Stomach smooth muscle (tissue), 2 donors: ENCODE measurements at regions not wholly inside any gene's neighbourhood (a gene's known extent, or its start where the extent isn't known, plus 50 kb on each side); places are given as distances from the start of the nearest gene placed in this dataset.

Experiments used
- H3K27ac ChIP-seq: one replicate; pipeline ENCODE4 v1.7.0; 2013; ENCODE audit warnings: mild to moderate bottlenecking, low read length, inconsistent platforms
- H3K27me3 ChIP-seq, 2 donors: one replicate each; pipeline ENCODE4 v1.7.0; 2013; ENCODE audit warnings: low read length in 2 of 2; ENCODE audit not compliant: insufficient read depth in 2 of 2, control insufficient read depth in 1 of 2
- H3K36me3 ChIP-seq, 2 donors: one replicate each; pipeline ENCODE4 v1.7.0; 2013; ENCODE audit warnings: low read length in 2 of 2; ENCODE audit not compliant: control insufficient read depth in 2 of 2, insufficient read depth in 2 of 2
- H3K4me1 ChIP-seq: one replicate; pipeline ENCODE4 v1.7.0; 2013; ENCODE audit warnings: low read length; ENCODE audit not compliant: control insufficient read depth, insufficient read depth
- H3K4me3 ChIP-seq, 2 donors: one replicate each; pipeline ENCODE4 v1.7.0; 2013; ENCODE audit warnings: low read length in 2 of 2
- H3K9ac ChIP-seq, 2 donors: one replicate each; pipeline ENCODE4 v1.7.0; 2013; ENCODE audit warnings: low read length in 2 of 2, mild to moderate bottlenecking in 1 of 2
- H3K9me3 ChIP-seq, 2 donors: one replicate each; pipeline ENCODE4 v1.7.0; 2013; ENCODE audit warnings: low read length in 2 of 2; ENCODE audit not compliant: control insufficient read depth in 2 of 2
- donor health status: healthy.
- donor health status: Pancreatic carcinoma.

GRCh38 chr11:79896258-79896657 is 455.4 kb upstream of the TENM4 start:
- Histone ChIP-seq H3K4me3 (no peak overlapping the region), H3K4me1 (no peaks in the 10 kb centered on the region), H3K9me3 (no peaks in the 10 kb centered on the region), H3K9ac (no peak overlapping the region), H3K36me3 (no peaks in the 10 kb centered on the region), H3K27ac (no peak overlapping the region), H3K27me3 (no peaks in the 10 kb centered on the region)

GRCh38 chr11:79894111-79894510 is 453.3 kb upstream of the TENM4 start:
- no peaks in the 10 kb centered on the region for H3K4me1 ChIP-seq
- no peaks in the 10 kb centered on the region for H3K9me3 ChIP-seq
- H3K27ac ChIP-seq, result no peak overlapping the region
- H3K4me3 ChIP-seq, result no peak overlapping the region
- no peaks in the 10 kb centered on the region for H3K27me3 ChIP-seq
- no peak overlapping the region for H3K9ac ChIP-seq
- no peaks in the 10 kb centered on the region for H3K36me3 ChIP-seq

- Histone ChIP-seq H3K36me3 (no peaks in the 10 kb centered on the region), H3K9ac (no peak overlapping the region), H3K4me1 (no peaks in the 10 kb centered on the region), H3K27ac (no peak overlapping the region), H3K4me3 (no peak overlapping the region), H3K27me3 (no peaks in the 10 kb centered on the region), H3K9me3 (no peaks in the 10 kb centered on the region)
These were observed 449.4 kb upstream of the TENM4 start for GRCh38 chr11:79890272-79890671.

- Histone ChIP-seq H3K27me3 (no peaks in the 10 kb centered on the region), H3K9me3 (no peaks in the 10 kb centered on the region), H3K27ac (no peak overlapping the region), H3K4me1 (no peaks in the 10 kb centered on the region), H3K4me3 (no peak overlapping the region), H3K36me3 (no peaks in the 10 kb centered on the region), H3K9ac (no peak overlapping the region)
These were observed 424.1 kb upstream of the TENM4 start for GRCh38 chr11:79864882-79865281.

GRCh38 chr11:79860336-79860735 is 419.5 kb upstream of the TENM4 start:
- H3K4me3 ChIP-seq, result no peak overlapping the region
- no peaks in the 10 kb centered on the region for H3K9me3 ChIP-seq
- H3K4me1 ChIP-seq, result no peaks in the 10 kb centered on the region
- H3K36me3 ChIP-seq, result no peaks in the 10 kb centered on the region
- H3K9ac ChIP-seq, result no peak overlapping the region
- no peak overlapping the region for H3K27ac ChIP-seq
- H3K27me3 ChIP-seq, result no peaks in the 10 kb centered on the region

- H3K27me3 ChIP-seq, result no peaks in the 10 kb centered on the region
- no peaks in the 10 kb centered on the region for H3K36me3 ChIP-seq
- no peaks in the 10 kb centered on the region for H3K4me1 ChIP-seq
- no peak overlapping the region for H3K27ac ChIP-seq
- no peak overlapping the region for H3K9ac ChIP-seq
- H3K9me3 ChIP-seq, result no peaks in the 10 kb centered on the region
- H3K4me3 ChIP-seq, result no peak overlapping the region
These were observed 416.8 kb upstream of the TENM4 start for GRCh38 chr11:79857377-79858214.

- Histone ChIP-seq H3K36me3 (no peaks in the 10 kb centered on the region), H3K27ac (no peak overlapping the region), H3K27me3 (no peaks in the 10 kb centered on the region), H3K4me1 (no peaks in the 10 kb centered on the region), H3K4me3 (no peak overlapping the region), H3K9me3 (no peaks in the 10 kb centered on the region), H3K9ac (no peak overlapping the region)
These were observed 411.3 kb upstream of the TENM4 start for GRCh38 chr11:79852176-79852575.

- no peaks in the 10 kb centered on the region for H3K27me3 ChIP-seq
- H3K27ac ChIP-seq, result no peak overlapping the region
- H3K4me1 ChIP-seq, result no peaks in the 10 kb centered on the region
- H3K36me3 ChIP-seq, result no peaks in the 10 kb centered on the region
- H3K9ac ChIP-seq, result no peak overlapping the region
- H3K4me3 ChIP-seq, result no peak overlapping the region
- no peaks in the 10 kb centered on the region for H3K9me3 ChIP-seq
These were observed 404.3 kb upstream of the TENM4 start for GRCh38 chr11:79845002-79845709.

GRCh38 chr11:79834015-79834414 is 393.2 kb upstream of the TENM4 start:
- H3K36me3 ChIP-seq, result no peaks in the 10 kb centered on the region

GRCh38 chr11:79830446-79830845 is 389.6 kb upstream of the TENM4 start:
- H3K27me3 ChIP-seq, result no peaks in the 10 kb centered on the region
- H3K4me3 ChIP-seq, result no peak overlapping the region
- H3K9me3 ChIP-seq, result no peaks in the 10 kb centered on the region
- no peak overlapping the region for H3K27ac ChIP-seq
- H3K4me1 ChIP-seq, result no peaks in the 10 kb centered on the region
- no peak overlapping the region for H3K9ac ChIP-seq
- no peaks in the 10 kb centered on the region for H3K36me3 ChIP-seq

More at GRCh38 chr11:79834015-79834414, 393.2 kb upstream of the TENM4 start:
- Histone ChIP-seq H3K27me3 (no peaks in the 10 kb centered on the region), H3K4me1 (no peaks in the 10 kb centered on the region), H3K9me3 (no peaks in the 10 kb centered on the region), H3K9ac (no peak overlapping the region), H3K4me3 (no peak overlapping the region), H3K27ac (no peak overlapping the region)

- H3K9ac ChIP-seq, result no peak overlapping the region
- no peaks in the 10 kb centered on the region for H3K27me3 ChIP-seq
- no peaks in the 10 kb centered on the region for H3K4me1 ChIP-seq
- no peaks in the 10 kb centered on the region for H3K36me3 ChIP-seq
- no peak overlapping the region for H3K4me3 ChIP-seq
- no peaks in the 10 kb centered on the region for H3K9me3 ChIP-seq
- no peak overlapping the region for H3K27ac ChIP-seq
These were observed 389.1 kb upstream of the TENM4 start for GRCh38 chr11:79829891-79830290.
